Body of pancreas (tissue), 4 donors: ENCODE measurements at regions not wholly inside any gene's neighbourhood (a gene's known extent, or its start where the extent isn't known, plus 50 kb on each side); places are given as distances from the start of the nearest gene placed in this dataset.
"Not testable (repeated sequence)": the region's sequence is repeated elsewhere in the genome, so short reads cannot be mapped to it uniquely, and the experiment has no call there.

Source experiments
- ATAC-seq: fragments of 150-250 bp; one replicate; pipeline ENCODE4 v1.9.1; 2016
- DNase-seq, 4 donors: peaks; one replicate each; pipeline ENCODE4 v3.0.0-alpha.2; 2019
- H3K27ac ChIP-seq, 4 donors: fragments of 200-600 bp; sonication (generic); 1 replicate in 3 of 4; 2 replicates in 1 of 4; pipeline versions ENCODE4 v1.5.1 to v1.6.1; 2016 to 2019; ENCODE audit warnings: mild to moderate bottlenecking in 1 of 4, mixed read lengths in 1 of 4, moderate library complexity in 1 of 4
- H3K27me3 ChIP-seq, 2 donors: fragments of 200-600 bp; sonication (generic); one replicate each; pipeline ENCODE4 v1.6.0; 2016; ENCODE audit warnings: mild to moderate bottlenecking in 1 of 2
- H3K36me3 ChIP-seq, 2 donors: fragments of 200-600 bp; sonication (generic); replicated peaks in 1 of 2; 2 replicates each; pipeline ENCODE4 v1.5.1; 2016; ENCODE audit warnings: low read depth in 2 of 2; ENCODE audit not compliant: insufficient read depth in 1 of 2
- H3K4me1 ChIP-seq: fragments of 200-600 bp; sonication (generic); one replicate; pipeline ENCODE4 v1.6.0; 2016
- H3K4me3 ChIP-seq, 2 donors: fragments of 200-600 bp; sonication (generic); 1 replicate in 1 of 2; 2 replicates in 1 of 2; pipeline ENCODE4 v1.5.1; 2016 to 2019
- H3K9me3 ChIP-seq, 3 donors: fragments of 200-600 bp; sonication (generic); 1 replicate in 2 of 3; 2 replicates in 1 of 3; pipeline ENCODE4 v1.5.1; 2016
- CTCF ChIP-seq, 7 experiments: fragments of 450-650 bp in 4 of 7; fragments of 200-600 bp in 3 of 7; sonication (generic) in 3 of 7; IDR thresholded peaks; one replicate each; pipeline ENCODE4 v1.5.1; 2016 to 2019; ENCODE audit warnings: antibody characterized with exemption in 7 of 7
- POLR2A ChIP-seq, 3 donors: fragments of 450-650 bp; IDR thresholded peaks; one replicate each; pipeline ENCODE4 v1.6.1; 2016; ENCODE audit warnings: antibody characterized with exemption in 3 of 3, mild to moderate bottlenecking in 2 of 3
- WGBS, 2 donors: methylation state at CpG; one replicate each; pipeline ENCODE4 v1.1.5; 2017; 5-methylcytosine and 5-hydroxymethylcytosine counted together
- intact Hi-C: fragments of 100-400 bp; cut with DNase I; formaldehyde crosslinking; loops from one replicate; pipeline ENCODE4 v1.15.1; 2023

GRCh38 chr5:99544356-99544755, 615.5 kb upstream of the CHD1 start:
- intact Hi-C loops: no loop called here
- no peaks in the 10 kb centered on the region for H3K9me3 ChIP-seq
- WGBS, 2 donors: 43 to 56% methylated on average over 1 of the region's 1 CpG
- H3K27me3 ChIP-seq: no peaks in the 10 kb centered on the region
- TF ChIP-seq CTCF (IDR thresholded peaks at IDR 0.05): no peak
- TF ChIP-seq POLR2A (IDR thresholded peaks at IDR 0.05): no peak
- no peak for ATAC-seq
- H3K4me1 ChIP-seq: no peaks in the 10 kb centered on the region
- no peak overlapping the region for H3K4me3 ChIP-seq
- DNase-seq: no peak
- no peaks in the 10 kb centered on the region for H3K36me3 ChIP-seq
- H3K27ac ChIP-seq: no peak overlapping the region

- intact Hi-C loops: no loop called here
- H3K27ac ChIP-seq: no peak overlapping the region
- H3K4me3 ChIP-seq: no peak overlapping the region
- TF ChIP-seq POLR2A (IDR thresholded peaks at IDR 0.05): no peak
- TF ChIP-seq CTCF (IDR thresholded peaks at IDR 0.05): no peak
- H3K9me3 ChIP-seq: no peaks in the 10 kb centered on the region
- no peaks in the 10 kb centered on the region for H3K36me3 ChIP-seq
- peak in 1 of 4 donors; percentile 7 for DNase-seq
- ATAC-seq: no peak
- no peaks in the 10 kb centered on the region for H3K27me3 ChIP-seq
- WGBS, 2 donors: 57 to 67% methylated on average over 4 of the region's 4 CpGs
- no peaks in the 10 kb centered on the region for H3K4me1 ChIP-seq
Measured at GRCh38 chr5:99543841-99544240, 615.0 kb upstream of the CHD1 start.

- ATAC-seq, H3K27ac ChIP-seq, H3K9me3 ChIP-seq, intact Hi-C loops, H3K4me1 ChIP-seq, H3K36me3 ChIP-seq, H3K4me3 ChIP-seq, DNase-seq, H3K27me3 ChIP-seq: not testable (repeated sequence)
- 83 to 93% methylated on average over 1 to 11 of the region's 13 CpGs for WGBS, 2 donors
Measured at GRCh38 chr5:99534241-99534640, 605.4 kb upstream of the CHD1 start.

GRCh38 chr5:99521666-99522065, 592.9 kb upstream of the CHD1 start:
- H3K4me1 ChIP-seq, H3K27me3 ChIP-seq, ATAC-seq, intact Hi-C loops, DNase-seq, H3K36me3 ChIP-seq, H3K27ac ChIP-seq, H3K4me3 ChIP-seq, H3K9me3 ChIP-seq: not testable (repeated sequence)
- 79 to 87% methylated on average over 1 of the region's 1 CpG for WGBS, 2 donors

- not testable (repeated sequence) for ATAC-seq, H3K27ac ChIP-seq
Measured at GRCh38 chr5:99515864-99516490, 587.2 kb upstream of the CHD1 start.

GRCh38 chr5:99510237-99510866, 581.5 kb upstream of the CHD1 start:
- H3K36me3 ChIP-seq, ATAC-seq, H3K27ac ChIP-seq, H3K27me3 ChIP-seq, DNase-seq, intact Hi-C loops, H3K4me1 ChIP-seq, H3K4me3 ChIP-seq, H3K9me3 ChIP-seq: not testable (repeated sequence)
- 64 to 78% methylated on average over 1 of the region's 1 CpG for WGBS, 2 donors

More at GRCh38 chr5:99515864-99516490, 587.2 kb upstream of the CHD1 start:
- H3K36me3 ChIP-seq, H3K9me3 ChIP-seq, H3K27me3 ChIP-seq, DNase-seq, H3K4me3 ChIP-seq, H3K4me1 ChIP-seq, intact Hi-C loops: not testable (repeated sequence)
- 52% methylated on average over 6 of the region's 6 CpGs for WGBS, 2 donors

GRCh38 chr5:99509064-99509463, 580.3 kb upstream of the CHD1 start:
- DNase-seq, H3K4me3 ChIP-seq, H3K27ac ChIP-seq, H3K36me3 ChIP-seq, H3K4me1 ChIP-seq, H3K9me3 ChIP-seq, ATAC-seq, H3K27me3 ChIP-seq, intact Hi-C loops: not testable (repeated sequence)
- WGBS, 2 donors: 73 to 86% methylated on average over 9 of the region's 9 CpGs

- H3K27me3 ChIP-seq, H3K9me3 ChIP-seq, H3K4me1 ChIP-seq, ATAC-seq, H3K27ac ChIP-seq, H3K4me3 ChIP-seq, intact Hi-C loops, H3K36me3 ChIP-seq, DNase-seq: not testable (repeated sequence)
- WGBS, 2 donors: 79 to 87% methylated on average over 4 of the region's 4 CpGs
Measured at GRCh38 chr5:99495456-99495855, 566.6 kb upstream of the CHD1 start.

GRCh38 chr5:99478450-99478849, 549.6 kb upstream of the CHD1 start:
- ATAC-seq, intact Hi-C loops, H3K27me3 ChIP-seq, H3K4me3 ChIP-seq, H3K4me1 ChIP-seq, H3K9me3 ChIP-seq, H3K27ac ChIP-seq, DNase-seq, H3K36me3 ChIP-seq: not testable (repeated sequence)
- WGBS, 2 donors: 58 to 100% methylated on average over 1 to 2 of the region's 2 CpGs

GRCh38 chr5:99473328-99473727, 544.5 kb upstream of the CHD1 start:
- H3K4me3 ChIP-seq, H3K4me1 ChIP-seq, H3K27me3 ChIP-seq, DNase-seq, H3K27ac ChIP-seq, H3K9me3 ChIP-seq, intact Hi-C loops, ATAC-seq, H3K36me3 ChIP-seq: not testable (repeated sequence)
- 44 to 55% methylated on average over 4 of the region's 4 CpGs for whole genome bisulfite sequencing, 2 donors
